ENCODE measurements at regions not wholly inside any gene's neighbourhood (a gene's known extent, or its start where the extent isn't known, plus 50 kb on each side); places are given as distances from the start of the nearest gene placed in this dataset.
"Not testable (repeated sequence)": the region's sequence is repeated elsewhere in the genome, so short reads cannot be mapped to it uniquely, and the experiment has no call there.

- WGBS (ENCODE audit: insufficient coverage): 6% methylated on average over 4 of the region's 7 CpGs
These were observed 109.9 kb upstream of the CAB39 start for GRCh38 chr2:230602562-230603230.

GRCh38 chr2:230603317-230603716 is 109.3 kb upstream of the CAB39 start:
- Histone ChIP-seq H3K27ac (ENCODE audit: low read length in 2 of 2) (peak overlapping the region; percentile 99), H3K4me1 (ENCODE audit: control insufficient read depth in 2 of 2, insufficient read depth in 2 of 2, low read length in 2 of 2) (peaks cover 66 to 69% of the 10 kb centered on the region in 2 donors), H3K79me2 (ENCODE audit: control insufficient read depth, insufficient read depth, low read length) (peaks cover 34% of the 10 kb centered on the region), H3K4me2 (replicated peaks; ENCODE audit: low read depth, low read length, poor library complexity, severe bottlenecking) (peak overlapping the region; percentile 81), H3K9me3 (ENCODE audit: control extremely low read depth in 1 of 3, control insufficient read depth in 2 of 3, insufficient read depth in 1 of 3, low read length in 2 of 3) (peaks cover 1 to 42% (median 9%) of the 10 kb centered on the region in 3 donors), H3K9ac (ENCODE audit: low read length) (peak overlapping the region; percentile 64), H3K4me3 (ENCODE audit: control extremely low read depth in 1 of 5, extremely low read depth in 1 of 5, insufficient read depth in 1 of 5, low read depth in 2 of 5, low read length in 4 of 5) (peak overlapping the region in 1 of 5 experiments; percentile 31)
- H3K4me1 Mint-ChIP-seq: peaks cover 83% of the 10 kb centered on the region
- ChIA-PET POLR2A (interaction anchor here (0.9 to 2.9 kb wide), 9 partner anchors 12 to 383 kb away, joined by 3 to 34 read pairs (median 3); partner anchors contain the start of genes SP110 and SP140L), CTCF (interaction anchor here (1.0 to 3.4 kb wide), 8 partner anchors 9 to 192 kb away, joined by 3 to 17 read pairs (median 4); partner anchors contain the start of gene SP100)
- not testable (repeated sequence) for H3K36me3 ChIP-seq (replicated peaks in 1 of 2; ENCODE audit: control extremely low read depth in 1 of 2, control insufficient read depth in 1 of 2, extremely low read depth in 1 of 2, insufficient read depth in 2 of 2, low read length in 1 of 2); H2AFZ ChIP-seq (ENCODE audit: insufficient read depth, low read depth, low read length, poor library complexity, severe bottlenecking); H3K27me3 Mint-ChIP-seq; DNase-seq; H4K20me1 ChIP-seq (ENCODE audit: control insufficient read depth, insufficient read depth, low read length, poor library complexity, severe bottlenecking); H3K27me3 ChIP-seq (replicated peaks in 1 of 4; ENCODE audit: control extremely low read depth in 1 of 4, control insufficient read depth in 3 of 4, insufficient read depth in 4 of 4, low read length in 3 of 4); ATAC-seq (ENCODE audit: low read depth)
- peak overlapping the region; percentile 78 for H3K4me3 Mint-ChIP-seq
- H3K27ac Mint-ChIP-seq: peak overlapping the region; percentile 99
- intact Hi-C loops (cut with micrococcal nuclease): loop anchor here (2.0 to 5.0 kb wide), 2 partner anchors 36 to 155 kb away; no protein-coding TSS in a partner anchor
- H3K9me3 Mint-ChIP-seq (ENCODE audit: insufficient read depth): peaks cover 28% of the 10 kb centered on the region

More at GRCh38 chr2:230602562-230603230, 109.9 kb upstream of the CAB39 start:
- H3K4me1 Mint-ChIP-seq: peaks cover 83% of the 10 kb centered on the region
- peaks cover 72% of the 10 kb centered on the region in 2 donors for H3K4me1 ChIP-seq (ENCODE audit: control insufficient read depth in 2 of 2, insufficient read depth in 2 of 2, low read length in 2 of 2)
- peak overlapping the region; percentile 99 for H3K27ac Mint-ChIP-seq
- H3K36me3 ChIP-seq (replicated peaks in 1 of 2; ENCODE audit: control extremely low read depth in 1 of 2, control insufficient read depth in 1 of 2, extremely low read depth in 1 of 2, insufficient read depth in 2 of 2, low read length in 1 of 2): peaks cover 0 to 2% of the 10 kb centered on the region in 2 experiments
- intact Hi-C loops (cut with micrococcal nuclease): loop anchor here (1.0 to 5.0 kb wide), 3 partner anchors 13 to 154 kb away; no protein-coding TSS in a partner anchor
- H3K4me3 ChIP-seq (ENCODE audit: control extremely low read depth in 1 of 5, extremely low read depth in 1 of 5, insufficient read depth in 1 of 5, low read depth in 2 of 5, low read length in 4 of 5): peak overlapping the region in 3 of 5 experiments; percentile 9 to 31 (median 19)
- DNase-seq (peak; percentile 83), ATAC-seq (ENCODE audit: low read depth) (peak; percentile 84)
- no peaks in the 10 kb centered on the region for H3K27me3 Mint-ChIP-seq
- ChIA-PET CTCF (interaction anchor here (1.0 to 3.4 kb wide), 10 partner anchors 8 to 399 kb away, joined by 3 to 17 read pairs (median 4); partner anchors contain the start of gene SP100), POLR2A (interaction anchor here (0.5 to 2.9 kb wide), 18 partner anchors 8 to 383 kb away, joined by 3 to 34 read pairs (median 3); partner anchors contain the start of genes SP110 and SP140L)
- peak overlapping the region; percentile 99 for H3K27ac ChIP-seq (ENCODE audit: low read length in 2 of 2)
- peaks cover 36% of the 10 kb centered on the region for H3K79me2 ChIP-seq (ENCODE audit: control insufficient read depth, insufficient read depth, low read length)
- H3K4me2 ChIP-seq (replicated peaks; ENCODE audit: low read depth, low read length, poor library complexity, severe bottlenecking): peak overlapping the region; percentile 81
- H3K27me3 ChIP-seq (replicated peaks in 1 of 4; ENCODE audit: control extremely low read depth in 1 of 4, control insufficient read depth in 3 of 4, insufficient read depth in 4 of 4, low read length in 3 of 4): no peaks in the 10 kb centered on the region
- peak overlapping the region; percentile 51 for H2AFZ ChIP-seq (ENCODE audit: insufficient read depth, low read depth, low read length, poor library complexity, severe bottlenecking)
- no peaks in the 10 kb centered on the region for H4K20me1 ChIP-seq (ENCODE audit: control insufficient read depth, insufficient read depth, low read length, poor library complexity, severe bottlenecking)
- H3K9me3 ChIP-seq (ENCODE audit: control extremely low read depth in 1 of 3, control insufficient read depth in 2 of 3, insufficient read depth in 1 of 3, low read length in 2 of 3): peaks cover 1 to 44% (median 9%) of the 10 kb centered on the region in 3 donors
- TF ChIP-seq EZH2 (IDR thresholded peaks at IDR 0.05; ENCODE audit: borderline replicate concordance, insufficient read depth, low read depth, low read length, poor library complexity, severe bottlenecking) (no peak), CTCF (IDR thresholded peaks at IDR 0.05) (no peak)
- peak overlapping the region; percentile 78 for H3K4me3 Mint-ChIP-seq
- H3K9ac ChIP-seq (ENCODE audit: low read length): peak overlapping the region; percentile 64
- H3K9me3 Mint-ChIP-seq (ENCODE audit: insufficient read depth): peaks cover 30% of the 10 kb centered on the region

GRCh38 chr2:230604158-230604557 is 108.5 kb upstream of the CAB39 start:
- H3K4me3 ChIP-seq (ENCODE audit: control extremely low read depth in 1 of 5, extremely low read depth in 1 of 5, insufficient read depth in 1 of 5, low read depth in 2 of 5, low read length in 4 of 5); H3K9ac ChIP-seq (ENCODE audit: low read length); H4K20me1 ChIP-seq (ENCODE audit: control insufficient read depth, insufficient read depth, low read length, poor library complexity, severe bottlenecking); H2AFZ ChIP-seq (ENCODE audit: insufficient read depth, low read depth, low read length, poor library complexity, severe bottlenecking); POLR2A ChIA-PET; H3K36me3 ChIP-seq (replicated peaks in 1 of 2; ENCODE audit: control extremely low read depth in 1 of 2, control insufficient read depth in 1 of 2, extremely low read depth in 1 of 2, insufficient read depth in 2 of 2, low read length in 1 of 2); DNase-seq; H3K27me3 ChIP-seq (replicated peaks in 1 of 4; ENCODE audit: control extremely low read depth in 1 of 4, control insufficient read depth in 3 of 4, insufficient read depth in 4 of 4, low read length in 3 of 4); H3K27me3 Mint-ChIP-seq; ATAC-seq (ENCODE audit: low read depth); H3K4me2 ChIP-seq (replicated peaks; ENCODE audit: low read depth, low read length, poor library complexity, severe bottlenecking): not testable (repeated sequence)
- intact Hi-C loops (cut with micrococcal nuclease): loop anchor here (5.0 kb wide), 1 partner anchor 37 kb away; no protein-coding TSS in a partner anchor
- peak overlapping the region; percentile 99 for H3K27ac ChIP-seq (ENCODE audit: low read length in 2 of 2)
- peak overlapping the region; percentile 99 for H3K27ac Mint-ChIP-seq
- H3K79me2 ChIP-seq (ENCODE audit: control insufficient read depth, insufficient read depth, low read length): peaks cover 30% of the 10 kb centered on the region
- H3K4me3 Mint-ChIP-seq: peak overlapping the region; percentile 78
- peaks cover 25% of the 10 kb centered on the region for H3K9me3 Mint-ChIP-seq (ENCODE audit: insufficient read depth)
- 77% methylated on average over 2 of the region's 3 CpGs for WGBS (ENCODE audit: insufficient coverage)
- CTCF ChIA-PET: interaction anchor here (1.0 to 3.4 kb wide), 4 partner anchors 10 to 105 kb away, joined by 3 to 17 read pairs (median 4); no protein-coding TSS in a partner anchor
- peaks cover 59 to 64% of the 10 kb centered on the region in 2 donors for H3K4me1 ChIP-seq (ENCODE audit: control insufficient read depth in 2 of 2, insufficient read depth in 2 of 2, low read length in 2 of 2)
- peaks cover 1 to 41% (median 13%) of the 10 kb centered on the region in 3 donors for H3K9me3 ChIP-seq (ENCODE audit: control extremely low read depth in 1 of 3, control insufficient read depth in 2 of 3, insufficient read depth in 1 of 3, low read length in 2 of 3)
- peaks cover 84% of the 10 kb centered on the region for H3K4me1 Mint-ChIP-seq

All from B cell (primary cell).